HL-60 (cell line): ENCODE measurements at regions not wholly inside any gene's neighbourhood (a gene's known extent, or its start where the extent isn't known, plus 50 kb on each side); places are given as distances from the start of the nearest gene placed in this dataset.

Experiments used
- DNase-seq, 2 experiments: peaks; one replicate each; pipeline ENCODE4 v3.0.0-alpha.2; 2010 to 2020; ENCODE audit warnings: low read depth in 1 of 2, low spot score in 1 of 2
- H3K27ac ChIP-seq: fragments of 250-450 bp; sonication (Bioruptor Pico); replicated peaks from 2 replicates; pipeline ENCODE4 v1.5.1; 2020; ENCODE audit warnings: mild to moderate bottlenecking, moderate library complexity
- H3K27me3 ChIP-seq: fragments of 250-450 bp; sonication (Bioruptor Pico); 2 replicates; pipeline ENCODE4 v1.5.1; 2021; ENCODE audit warnings: mild to moderate bottlenecking, moderate library complexity; ENCODE audit not compliant: insufficient read depth, poor library complexity, severe bottlenecking
- H3K4me3 ChIP-seq: replicated peaks from 2 replicates; pipeline ENCODE4 v1.5.1; 2011; ENCODE audit warnings: mild to moderate bottlenecking, control low read depth, low read length; ENCODE audit not compliant: insufficient read depth
- GABPA ChIP-seq: IDR thresholded peaks from 2 replicates; pipeline ENCODE4 v1.6.1; 2012; ENCODE audit warnings: low read depth
- POLR2AphosphoS5 ChIP-seq: IDR thresholded peaks from 2 replicates; pipeline ENCODE4 v1.6.1; 2012; ENCODE audit warnings: low read depth
- SPI1 ChIP-seq: IDR thresholded peaks from 2 replicates; pipeline ENCODE4 v1.6.1; 2012; ENCODE audit warnings: low read depth, mild to moderate bottlenecking, borderline replicate concordance
- TF ChIP-seq, protein P1 (sequence below): IDR thresholded peaks from one replicate; pipeline ENCODE4 v1.5.1; 2011; ENCODE audit warnings: low read length, control low read depth, inconsistent platforms; ENCODE audit not compliant: insufficient read depth
- TF ChIP-seq, protein P2 (sequence below): IDR thresholded peaks from 2 replicates; pipeline ENCODE4 v1.6.1; 2012; ENCODE audit warnings: low read depth; ENCODE audit not compliant: insufficient replicate concordance

DNA sequence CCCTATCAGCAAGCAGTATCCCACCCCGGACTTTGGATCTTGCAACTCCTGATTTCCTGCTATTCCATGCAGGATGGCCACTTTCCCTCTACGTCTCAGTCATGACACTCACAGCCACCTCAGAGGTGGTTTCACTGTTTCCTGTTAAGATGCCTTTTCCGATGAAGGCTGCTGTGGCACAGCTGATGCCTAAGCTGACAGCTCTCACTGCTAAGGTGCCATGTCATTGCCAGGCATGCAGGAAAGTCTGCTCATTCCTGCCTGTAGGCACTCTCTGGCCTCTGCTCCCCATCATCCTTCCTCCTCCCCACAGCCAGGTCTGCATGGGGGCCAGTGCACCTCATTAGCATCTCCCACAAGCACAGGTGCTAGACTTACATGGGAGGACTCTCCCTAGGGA, 173.0 kb downstream of the CBLN1 start:
- H3K27ac ChIP-seq: no peak overlapping the region

DNA sequence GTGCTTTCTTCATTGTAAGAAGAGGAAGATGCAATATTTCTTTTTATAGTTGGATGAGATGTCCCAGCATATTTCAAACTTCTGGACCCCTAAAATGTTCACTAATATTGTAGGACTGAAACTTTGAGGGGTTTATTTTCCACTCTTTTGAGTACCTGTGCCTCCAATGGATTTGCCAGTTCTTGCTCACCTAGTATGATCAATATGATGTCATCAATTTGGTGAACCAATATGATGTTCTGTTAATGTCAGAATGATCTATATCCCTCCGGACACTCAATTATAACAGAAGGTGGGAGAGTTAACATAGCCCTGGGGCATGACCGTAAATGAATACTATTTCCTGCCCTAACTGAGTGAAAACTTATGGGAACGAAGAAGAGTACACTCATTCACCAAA, 178.3 kb downstream of the CBLN1 start:
- no peak for DNase-seq
- Histone ChIP-seq H3K27ac (no peak overlapping the region), H3K4me3 (no peak overlapping the region), H3K27me3 (no peaks in the 10 kb centered on the region)
- TF ChIP-seq, protein P1, sequence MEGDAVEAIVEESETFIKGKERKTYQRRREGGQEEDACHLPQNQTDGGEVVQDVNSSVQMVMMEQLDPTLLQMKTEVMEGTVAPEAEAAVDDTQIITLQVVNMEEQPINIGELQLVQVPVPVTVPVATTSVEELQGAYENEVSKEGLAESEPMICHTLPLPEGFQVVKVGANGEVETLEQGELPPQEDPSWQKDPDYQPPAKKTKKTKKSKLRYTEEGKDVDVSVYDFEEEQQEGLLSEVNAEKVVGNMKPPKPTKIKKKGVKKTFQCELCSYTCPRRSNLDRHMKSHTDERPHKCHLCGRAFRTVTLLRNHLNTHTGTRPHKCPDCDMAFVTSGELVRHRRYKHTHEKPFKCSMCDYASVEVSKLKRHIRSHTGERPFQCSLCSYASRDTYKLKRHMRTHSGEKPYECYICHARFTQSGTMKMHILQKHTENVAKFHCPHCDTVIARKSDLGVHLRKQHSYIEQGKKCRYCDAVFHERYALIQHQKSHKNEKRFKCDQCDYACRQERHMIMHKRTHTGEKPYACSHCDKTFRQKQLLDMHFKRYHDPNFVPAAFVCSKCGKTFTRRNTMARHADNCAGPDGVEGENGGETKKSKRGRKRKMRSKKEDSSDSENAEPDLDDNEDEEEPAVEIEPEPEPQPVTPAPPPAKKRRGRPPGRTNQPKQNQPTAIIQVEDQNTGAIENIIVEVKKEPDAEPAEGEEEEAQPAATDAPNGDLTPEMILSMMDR: no peak
- TF ChIP-seq GABPA (no peak), POLR2AphosphoS5 (no peak), SPI1 (no peak)
- TF ChIP-seq, protein P2, sequence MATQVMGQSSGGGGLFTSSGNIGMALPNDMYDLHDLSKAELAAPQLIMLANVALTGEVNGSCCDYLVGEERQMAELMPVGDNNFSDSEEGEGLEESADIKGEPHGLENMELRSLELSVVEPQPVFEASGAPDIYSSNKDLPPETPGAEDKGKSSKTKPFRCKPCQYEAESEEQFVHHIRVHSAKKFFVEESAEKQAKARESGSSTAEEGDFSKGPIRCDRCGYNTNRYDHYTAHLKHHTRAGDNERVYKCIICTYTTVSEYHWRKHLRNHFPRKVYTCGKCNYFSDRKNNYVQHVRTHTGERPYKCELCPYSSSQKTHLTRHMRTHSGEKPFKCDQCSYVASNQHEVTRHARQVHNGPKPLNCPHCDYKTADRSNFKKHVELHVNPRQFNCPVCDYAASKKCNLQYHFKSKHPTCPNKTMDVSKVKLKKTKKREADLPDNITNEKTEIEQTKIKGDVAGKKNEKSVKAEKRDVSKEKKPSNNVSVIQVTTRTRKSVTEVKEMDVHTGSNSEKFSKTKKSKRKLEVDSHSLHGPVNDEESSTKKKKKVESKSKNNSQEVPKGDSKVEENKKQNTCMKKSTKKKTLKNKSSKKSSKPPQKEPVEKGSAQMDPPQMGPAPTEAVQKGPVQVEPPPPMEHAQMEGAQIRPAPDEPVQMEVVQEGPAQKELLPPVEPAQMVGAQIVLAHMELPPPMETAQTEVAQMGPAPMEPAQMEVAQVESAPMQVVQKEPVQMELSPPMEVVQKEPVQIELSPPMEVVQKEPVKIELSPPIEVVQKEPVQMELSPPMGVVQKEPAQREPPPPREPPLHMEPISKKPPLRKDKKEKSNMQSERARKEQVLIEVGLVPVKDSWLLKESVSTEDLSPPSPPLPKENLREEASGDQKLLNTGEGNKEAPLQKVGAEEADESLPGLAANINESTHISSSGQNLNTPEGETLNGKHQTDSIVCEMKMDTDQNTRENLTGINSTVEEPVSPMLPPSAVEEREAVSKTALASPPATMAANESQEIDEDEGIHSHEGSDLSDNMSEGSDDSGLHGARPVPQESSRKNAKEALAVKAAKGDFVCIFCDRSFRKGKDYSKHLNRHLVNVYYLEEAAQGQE: no peak

More for the DNA sequence above, 173.0 kb downstream of the CBLN1 start:
- Histone ChIP-seq H3K27me3 (no peaks in the 10 kb centered on the region), H3K4me3 (no peak overlapping the region)
- TF ChIP-seq, protein P1: no peak
- TF ChIP-seq SPI1: no peak
- no peak for TF ChIP-seq GABPA
- TF ChIP-seq, protein P2: no peak
- TF ChIP-seq POLR2AphosphoS5: no peak
- DNase-seq: no peak

DNA sequence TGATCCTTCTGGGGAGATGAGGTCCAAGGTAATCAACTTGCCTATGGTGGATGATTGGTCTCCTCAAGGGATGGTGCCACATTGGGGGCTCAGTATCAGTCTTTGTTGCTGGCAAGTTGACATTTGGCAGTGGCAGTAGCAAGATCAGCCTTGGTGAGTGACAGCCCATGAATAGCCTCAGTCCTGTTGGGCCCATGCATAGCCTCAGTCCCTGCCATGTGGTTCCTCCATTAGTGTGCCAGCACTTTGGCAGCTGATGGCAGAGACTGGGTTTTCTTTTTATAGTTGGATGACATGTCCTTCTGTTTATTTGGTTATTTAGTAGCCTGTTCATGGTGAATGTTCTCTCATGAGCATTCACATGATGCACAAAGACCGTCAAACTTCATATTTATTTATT, 179.6 kb downstream of the CBLN1 start:
- H3K27ac ChIP-seq: no peak overlapping the region
- H3K4me3 ChIP-seq: no peak overlapping the region
- TF ChIP-seq POLR2AphosphoS5: no peak
- TF ChIP-seq SPI1: no peak
- TF ChIP-seq GABPA: no peak
- TF ChIP-seq, protein P1: no peak
- TF ChIP-seq, protein P2: no peak
- H3K27me3 ChIP-seq: no peaks in the 10 kb centered on the region
- no peak for DNase-seq
